ENCODE measurements at regions not wholly inside any gene's neighbourhood (a gene's known extent, or its start where the extent isn't known, plus 50 kb on each side); places are given as distances from the start of the nearest gene placed in this dataset.

GRCh38 chr1:193320270-193320669 is 133.9 kb upstream of the B3GALT2 start:
- H3K36me3 ChIP-seq (ENCODE audit: control insufficient read depth, insufficient read depth, low read length) = no peaks in the 10 kb centered on the region
- no peak overlapping the region for H3K27ac Mint-ChIP-seq (ENCODE audit: unreplicated experiment)
- no peaks in the 10 kb centered on the region for H3K27me3 ChIP-seq (replicated peaks; ENCODE audit: control insufficient read depth, insufficient read depth, low read length)
- no peak overlapping the region for H3K4me3 Mint-ChIP-seq (ENCODE audit: unreplicated experiment)
- H3K36me3 Mint-ChIP-seq (ENCODE audit: insufficient read depth, unreplicated experiment) = no peaks in the 10 kb centered on the region
- TF ChIP-seq, protein P1, sequence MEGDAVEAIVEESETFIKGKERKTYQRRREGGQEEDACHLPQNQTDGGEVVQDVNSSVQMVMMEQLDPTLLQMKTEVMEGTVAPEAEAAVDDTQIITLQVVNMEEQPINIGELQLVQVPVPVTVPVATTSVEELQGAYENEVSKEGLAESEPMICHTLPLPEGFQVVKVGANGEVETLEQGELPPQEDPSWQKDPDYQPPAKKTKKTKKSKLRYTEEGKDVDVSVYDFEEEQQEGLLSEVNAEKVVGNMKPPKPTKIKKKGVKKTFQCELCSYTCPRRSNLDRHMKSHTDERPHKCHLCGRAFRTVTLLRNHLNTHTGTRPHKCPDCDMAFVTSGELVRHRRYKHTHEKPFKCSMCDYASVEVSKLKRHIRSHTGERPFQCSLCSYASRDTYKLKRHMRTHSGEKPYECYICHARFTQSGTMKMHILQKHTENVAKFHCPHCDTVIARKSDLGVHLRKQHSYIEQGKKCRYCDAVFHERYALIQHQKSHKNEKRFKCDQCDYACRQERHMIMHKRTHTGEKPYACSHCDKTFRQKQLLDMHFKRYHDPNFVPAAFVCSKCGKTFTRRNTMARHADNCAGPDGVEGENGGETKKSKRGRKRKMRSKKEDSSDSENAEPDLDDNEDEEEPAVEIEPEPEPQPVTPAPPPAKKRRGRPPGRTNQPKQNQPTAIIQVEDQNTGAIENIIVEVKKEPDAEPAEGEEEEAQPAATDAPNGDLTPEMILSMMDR (IDR thresholded peaks at IDR 0.05; ENCODE audit: insufficient read depth in 1 of 2, low read depth in 1 of 2, low read length in 1 of 2, severe bottlenecking in 1 of 2, unreplicated experiment in 1 of 2) = no peak
- peaks cover 5% of the 10 kb centered on the region; the same call in 1 of the 2 replicates for H3K9me3 ChIP-seq
- no peaks in the 10 kb centered on the region for H3K4me1 ChIP-seq
- POLR2A ChIA-PET = no interaction called here
- peaks cover 16% of the 10 kb centered on the region for H3K9me3 Mint-ChIP-seq (ENCODE audit: unreplicated experiment)
- H3K4me3 ChIP-seq (ENCODE audit: low read depth, low read length) = no peak overlapping the region
- intact Hi-C loops (cut with micrococcal nuclease; ENCODE audit: unreplicated experiment) = no loop called here
- BruUV-seq (replicated peaks) = no TSS peak
- peaks cover 15% of the 10 kb centered on the region for H3K4me1 Mint-ChIP-seq (ENCODE audit: low read depth, unreplicated experiment)
- H3K27me3 Mint-ChIP-seq (ENCODE audit: insufficient read depth, unreplicated experiment) = no peaks in the 10 kb centered on the region
- DNase-seq = no peak
- CTCF ChIA-PET = no interaction called here

GRCh38 chr1:193318347-193318746 is 131.9 kb upstream of the B3GALT2 start:
- POLR2A ChIA-PET = no interaction called here
- H3K4me1 Mint-ChIP-seq (ENCODE audit: low read depth, unreplicated experiment) = peaks cover 17% of the 10 kb centered on the region
- H3K27ac Mint-ChIP-seq (ENCODE audit: unreplicated experiment) = no peak overlapping the region
- intact Hi-C loops (cut with micrococcal nuclease; ENCODE audit: unreplicated experiment) = no loop called here
- H3K36me3 Mint-ChIP-seq (ENCODE audit: insufficient read depth, unreplicated experiment) = no peaks in the 10 kb centered on the region
- CTCF ChIA-PET = no interaction called here
- Histone ChIP-seq H3K4me3 (ENCODE audit: low read depth, low read length) (no peak overlapping the region), H3K4me1 (no peaks in the 10 kb centered on the region), H3K36me3 (ENCODE audit: control insufficient read depth, insufficient read depth, low read length) (no peaks in the 10 kb centered on the region), H3K27me3 (replicated peaks; ENCODE audit: control insufficient read depth, insufficient read depth, low read length) (no peaks in the 10 kb centered on the region), H3K9me3 (peaks cover 5% of the 10 kb centered on the region; the same call in 1 of the 2 replicates)
- TF ChIP-seq, protein P1 (IDR thresholded peaks at IDR 0.05; ENCODE audit: insufficient read depth in 1 of 2, low read depth in 1 of 2, low read length in 1 of 2, severe bottlenecking in 1 of 2, unreplicated experiment in 1 of 2) = no peak
- no peak for DNase-seq
- no peak overlapping the region for H3K4me3 Mint-ChIP-seq (ENCODE audit: unreplicated experiment)
- no peaks in the 10 kb centered on the region for H3K27me3 Mint-ChIP-seq (ENCODE audit: insufficient read depth, unreplicated experiment)
- peaks cover 3% of the 10 kb centered on the region for H3K9me3 Mint-ChIP-seq (ENCODE audit: unreplicated experiment)
- no TSS peak for BruUV-seq (replicated peaks)

DNA sequence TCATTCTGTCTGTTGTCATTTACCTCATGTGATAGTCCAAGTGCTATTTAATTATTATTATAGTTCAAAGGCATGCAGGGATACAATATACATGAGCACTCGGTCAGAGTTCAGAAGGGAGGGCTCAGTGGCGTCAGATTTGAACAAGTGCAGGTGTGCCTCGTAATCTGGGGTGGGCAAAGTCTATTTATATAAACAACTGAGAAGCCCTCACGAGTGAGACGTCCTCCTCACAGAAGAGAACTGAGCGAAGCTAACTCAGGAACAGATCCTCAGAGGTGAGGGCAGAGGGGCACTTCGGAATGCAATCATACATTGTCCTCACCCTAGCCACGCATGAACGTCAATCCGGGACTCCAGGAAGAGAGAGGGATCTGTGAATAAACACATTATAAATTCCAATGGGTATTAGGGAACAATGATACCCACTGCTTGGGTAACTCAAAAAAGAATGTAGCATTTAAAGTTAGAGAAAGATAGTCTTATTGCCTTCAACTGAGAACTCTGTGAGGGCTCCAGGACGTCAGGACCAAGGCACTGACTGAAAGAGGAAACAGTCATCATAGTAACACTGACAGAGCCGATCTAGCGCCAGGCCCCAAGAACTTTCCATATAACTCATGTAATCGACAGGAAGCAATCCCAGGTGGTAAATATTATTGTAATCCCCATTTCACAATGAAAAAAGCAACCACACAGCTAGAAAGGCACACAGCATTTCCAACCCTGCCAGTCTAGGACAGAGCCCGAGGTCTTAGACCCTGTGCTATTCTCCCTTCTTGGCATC is 127.1 kb upstream of the B3GALT2 start:
- Histone ChIP-seq H3K36me3 (ENCODE audit: control insufficient read depth, insufficient read depth, low read length) (no peaks in the 10 kb centered on the region), H3K4me3 (ENCODE audit: low read depth, low read length) (no peak overlapping the region), H3K9me3 (no peaks in the 10 kb centered on the region; the same call in 1 of the 2 replicates), H3K4me1 (peaks cover 17% of the 10 kb centered on the region), H3K27me3 (replicated peaks; ENCODE audit: control insufficient read depth, insufficient read depth, low read length) (no peaks in the 10 kb centered on the region)
- ChIA-PET POLR2A (no interaction called here), CTCF (no interaction called here)
- intact Hi-C loops (cut with micrococcal nuclease; ENCODE audit: unreplicated experiment) = no loop called here
- H3K27ac Mint-ChIP-seq (ENCODE audit: unreplicated experiment) = no peak overlapping the region
- no peaks in the 10 kb centered on the region for H3K27me3 Mint-ChIP-seq (ENCODE audit: insufficient read depth, unreplicated experiment)
- no peaks in the 10 kb centered on the region for H3K9me3 Mint-ChIP-seq (ENCODE audit: unreplicated experiment)
- no peak for DNase-seq
- H3K4me1 Mint-ChIP-seq (ENCODE audit: low read depth, unreplicated experiment) = peaks cover 24% of the 10 kb centered on the region
- no peaks in the 10 kb centered on the region for H3K36me3 Mint-ChIP-seq (ENCODE audit: insufficient read depth, unreplicated experiment)
- TF ChIP-seq, protein P1 (IDR thresholded peaks at IDR 0.05; ENCODE audit: insufficient read depth in 1 of 2, low read depth in 1 of 2, low read length in 1 of 2, severe bottlenecking in 1 of 2, unreplicated experiment in 1 of 2) = no peak
- no peak overlapping the region for H3K4me3 Mint-ChIP-seq (ENCODE audit: unreplicated experiment)
- no TSS peak for BruUV-seq (replicated peaks)
